Mesendoderm (in vitro differentiated cells): ENCODE measurements at regions not wholly inside any gene's neighbourhood (a gene's known extent, or its start where the extent isn't known, plus 50 kb on each side); places are given as distances from the start of the nearest gene placed in this dataset.
A peak's percentile ranks its signal among the peaks of the same experiment; 100 is the strongest.

ENCODE experiments used
- DNase-seq: peaks from one replicate; pipeline ENCODE4 v3.0.0; 2013
- H2AK5ac ChIP-seq: 2 replicates; pipeline ENCODE4 v1.6.1; 2013; ENCODE audit warnings: low read length, inconsistent platforms
- H2BK120ac ChIP-seq: 2 replicates; pipeline ENCODE4 v1.6.1; 2013; ENCODE audit warnings: low read depth, mild to moderate bottlenecking, low read length, moderate library complexity, mixed read lengths
- H2BK15ac ChIP-seq: replicated peaks from 2 replicates; pipeline ENCODE4 v1.6.1; 2013; ENCODE audit warnings: low read depth, mild to moderate bottlenecking, moderate library complexity
- H2BK5ac ChIP-seq: 2 replicates; pipeline ENCODE4 v1.6.1; 2013; ENCODE audit warnings: low read length, inconsistent platforms
- H3K18ac ChIP-seq: 2 replicates; pipeline ENCODE4 v1.6.1; 2013; ENCODE audit warnings: mild to moderate bottlenecking, low read length, mixed read lengths
- H3K23ac ChIP-seq: one replicate; pipeline ENCODE4 v1.6.1; 2013; ENCODE audit warnings: low read length
- H3K27ac ChIP-seq: 2 replicates; pipeline ENCODE4 v1.5.1; 2013; ENCODE audit warnings: low read depth, mild to moderate bottlenecking, inconsistent platforms, low read length, moderate library complexity
- H3K27me3 ChIP-seq: 2 replicates; pipeline ENCODE4 v1.6.1; 2013; ENCODE audit warnings: low read length, control low read depth, mild to moderate bottlenecking, inconsistent platforms; ENCODE audit not compliant: insufficient read depth, poor library complexity
- H3K36me3 ChIP-seq: 2 replicates; pipeline ENCODE4 v1.6.1; 2013; ENCODE audit warnings: low read length, inconsistent platforms; ENCODE audit not compliant: control insufficient read depth, insufficient read depth
- H3K4ac ChIP-seq: one replicate; pipeline ENCODE4 v1.6.1; 2013; ENCODE audit warnings: low read depth, mild to moderate bottlenecking, low read length, moderate library complexity
- H3K4me1 ChIP-seq: 2 replicates; pipeline ENCODE4 v1.6.1; 2013; ENCODE audit warnings: low read depth, low read length, inconsistent platforms; ENCODE audit not compliant: control insufficient read depth
- H3K4me2 ChIP-seq: 2 replicates; pipeline ENCODE4 v1.6.1; 2013; ENCODE audit warnings: low read length
- H3K4me3 ChIP-seq: 2 replicates; pipeline ENCODE4 v1.5.1; 2013; ENCODE audit warnings: mild to moderate bottlenecking, low read length
- H3K56ac ChIP-seq: one replicate; pipeline ENCODE4 v1.6.1; 2013; ENCODE audit warnings: low read length
- H3K79me1 ChIP-seq: 2 replicates; pipeline ENCODE4 v1.6.1; 2013; ENCODE audit warnings: low read length, inconsistent platforms
- H3K79me2 ChIP-seq: 2 replicates; pipeline ENCODE4 v1.6.1; 2013; ENCODE audit warnings: mild to moderate bottlenecking, low read length; ENCODE audit not compliant: control insufficient read depth, insufficient read depth
- H3K9ac ChIP-seq: 2 replicates; pipeline ENCODE4 v1.6.1; 2013; ENCODE audit warnings: low read length, inconsistent platforms
- H4K5ac ChIP-seq: one replicate; pipeline ENCODE4 v1.6.1; 2013; ENCODE audit warnings: low read length
- H4K8ac ChIP-seq: one replicate; pipeline ENCODE4 v1.6.1; 2013; ENCODE audit warnings: low read depth, mild to moderate bottlenecking, control low read depth, low read length, moderate library complexity
- WGBS: extraction: QIAGEN DNeasy Blood & Tissue Kit; methylation state at CpG from one replicate; pipeline ENCODE4 v1.1.7; 2013; ENCODE audit warnings: low lambda C conversion rate, missing lambda C conversion rate; ENCODE audit not compliant: insufficient coverage; ENCODE audit errors: extremely low coverage; 5-methylcytosine and 5-hydroxymethylcytosine counted together

GRCh38 chr13:77828799-77829198 is 89.8 kb downstream of the EDNRB start:
- no peak overlapping the region for H4K5ac ChIP-seq
- H2AK5ac ChIP-seq: no peak overlapping the region
- H3K18ac ChIP-seq: no peak overlapping the region
- no peak overlapping the region for H3K56ac ChIP-seq
- H3K23ac ChIP-seq: no peak overlapping the region
- no peak overlapping the region for H2BK5ac ChIP-seq
- H3K4ac ChIP-seq: no peak overlapping the region
- H3K36me3 ChIP-seq: no peaks in the 10 kb centered on the region
- H3K79me1 ChIP-seq: no peaks in the 10 kb centered on the region
- no peak overlapping the region for H3K4me2 ChIP-seq
- no peak overlapping the region for H2BK15ac ChIP-seq
- H3K4me1 ChIP-seq: no peaks in the 10 kb centered on the region
- DNase-seq: no peak
- no peaks in the 10 kb centered on the region for H3K27me3 ChIP-seq
- no peak overlapping the region for H3K9ac ChIP-seq
- no peaks in the 10 kb centered on the region for H3K79me2 ChIP-seq
- H3K27ac ChIP-seq: no peak overlapping the region
- H4K8ac ChIP-seq: no peak overlapping the region
- no peak overlapping the region for H3K4me3 ChIP-seq
- no peak overlapping the region for H2BK120ac ChIP-seq

GRCh38 chr13:77827332-77827731 is 91.3 kb downstream of the EDNRB start:
- WGBS: no CpG with 5 or more reads among the region's 5 CpGs
- H3K4me1 ChIP-seq: no peaks in the 10 kb centered on the region
- no peak overlapping the region for H2BK15ac ChIP-seq
- H3K56ac ChIP-seq: no peak overlapping the region
- no peak overlapping the region for H3K4ac ChIP-seq
- no peak overlapping the region for H2AK5ac ChIP-seq
- no peaks in the 10 kb centered on the region for H3K36me3 ChIP-seq
- DNase-seq: no peak
- no peak overlapping the region for H3K18ac ChIP-seq
- H4K8ac ChIP-seq: no peak overlapping the region
- H3K27me3 ChIP-seq: no peaks in the 10 kb centered on the region
- H3K79me2 ChIP-seq: no peaks in the 10 kb centered on the region
- H2BK120ac ChIP-seq: no peak overlapping the region
- no peak overlapping the region for H3K9ac ChIP-seq
- no peak overlapping the region for H3K4me2 ChIP-seq
- no peaks in the 10 kb centered on the region for H3K79me1 ChIP-seq
- no peak overlapping the region for H3K27ac ChIP-seq
- no peak overlapping the region for H3K4me3 ChIP-seq
- no peak overlapping the region for H3K23ac ChIP-seq
- no peak overlapping the region for H4K5ac ChIP-seq
- H2BK5ac ChIP-seq: no peak overlapping the region

GRCh38 chr13:77820431-77821149 is 98.0 kb downstream of the EDNRB start:
- H3K27me3 ChIP-seq: no peaks in the 10 kb centered on the region
- H3K79me2 ChIP-seq: no peaks in the 10 kb centered on the region
- WGBS: no CpG with 5 or more reads among the region's 4 CpGs
- H3K4ac ChIP-seq: no peak overlapping the region
- no peak overlapping the region for H2BK5ac ChIP-seq
- peak; percentile 21 for DNase-seq
- no peaks in the 10 kb centered on the region for H3K4me1 ChIP-seq
- no peak overlapping the region for H3K27ac ChIP-seq
- no peak overlapping the region for H3K9ac ChIP-seq
- no peak overlapping the region for H2BK120ac ChIP-seq
- no peak overlapping the region for H2AK5ac ChIP-seq
- no peak overlapping the region for H3K4me2 ChIP-seq
- no peaks in the 10 kb centered on the region for H3K36me3 ChIP-seq
- no peak overlapping the region for H4K5ac ChIP-seq
- H4K8ac ChIP-seq: no peak overlapping the region
- peak overlapping the region; percentile 18 for H3K18ac ChIP-seq
- no peaks in the 10 kb centered on the region for H3K79me1 ChIP-seq
- H3K23ac ChIP-seq: no peak overlapping the region
- no peak overlapping the region for H2BK15ac ChIP-seq
- H3K4me3 ChIP-seq: no peak overlapping the region
- H3K56ac ChIP-seq: no peak overlapping the region

- Histone ChIP-seq H3K18ac (no peak overlapping the region), H3K4me1 (no peaks in the 10 kb centered on the region), H3K4ac (no peak overlapping the region), H3K56ac (no peak overlapping the region), H2AK5ac (no peak overlapping the region), H4K5ac (no peak overlapping the region), H3K4me2 (no peak overlapping the region), H3K79me1 (no peaks in the 10 kb centered on the region), H3K9ac (no peak overlapping the region), H2BK120ac (no peak overlapping the region), H3K27ac (no peak overlapping the region), H3K4me3 (no peak overlapping the region), H4K8ac (no peak overlapping the region), H3K23ac (no peak overlapping the region), H3K27me3 (no peaks in the 10 kb centered on the region), H3K36me3 (no peaks in the 10 kb centered on the region), H3K79me2 (no peaks in the 10 kb centered on the region), H2BK5ac (no peak overlapping the region), H2BK15ac (no peak overlapping the region)
- DNase-seq: no peak
- no CpG with 5 or more reads among the region's 2 CpGs for WGBS
These were observed 101.1 kb downstream of the EDNRB start for GRCh38 chr13:77817521-77817920.

GRCh38 chr13:77815330-77815729 is 103.3 kb downstream of the EDNRB start:
- Histone ChIP-seq H3K79me2 (no peaks in the 10 kb centered on the region), H3K79me1 (no peaks in the 10 kb centered on the region), H3K36me3 (no peaks in the 10 kb centered on the region), H2BK15ac (no peak overlapping the region), H3K9ac (no peak overlapping the region), H3K4ac (no peak overlapping the region), H4K8ac (no peak overlapping the region), H3K4me2 (no peak overlapping the region), H3K56ac (no peak overlapping the region), H3K23ac (no peak overlapping the region), H3K4me1 (no peaks in the 10 kb centered on the region), H3K18ac (no peak overlapping the region), H3K4me3 (no peak overlapping the region), H3K27me3 (no peaks in the 10 kb centered on the region), H2AK5ac (no peak overlapping the region), H3K27ac (no peak overlapping the region), H2BK120ac (no peak overlapping the region), H4K5ac (no peak overlapping the region), H2BK5ac (no peak overlapping the region)
- WGBS: no CpG with 5 or more reads among the region's 5 CpGs
- DNase-seq: no peak
